ENCODE measurements at regions not wholly inside any gene's neighbourhood (a gene's known extent, or its start where the extent isn't known, plus 50 kb on each side); places are given as distances from the start of the nearest gene placed in this dataset.

DNA sequence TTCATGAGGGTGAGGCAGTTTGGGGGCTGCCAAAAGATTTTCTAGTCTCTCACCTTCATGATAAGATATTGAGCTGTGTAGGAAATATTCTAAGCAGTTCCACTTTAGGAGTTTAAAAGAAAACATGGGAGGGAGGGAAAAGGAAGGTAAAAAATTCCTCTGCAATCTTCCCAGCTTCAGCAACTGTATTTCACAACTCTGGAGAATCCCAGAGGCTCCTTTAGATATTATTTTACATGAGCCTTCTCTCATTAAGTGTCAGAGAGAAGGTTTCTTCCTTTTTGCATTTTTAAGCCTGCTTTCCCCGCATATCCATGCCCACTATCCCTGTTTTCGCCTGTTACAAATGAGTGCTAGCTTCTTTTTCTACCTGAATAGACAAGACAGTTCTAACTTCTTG is 289.4 kb downstream of the CHRM3 start:
- Histone ChIP-seq H3K9me3 (replicated peaks; ENCODE audit: control insufficient read depth, insufficient read depth, low read depth, low read length) (no peaks in the 10 kb centered on the region; the same call in 1 of the 2 replicates), H3K4me3 (no peak overlapping the region), H3K9ac (ENCODE audit: insufficient read depth in 1 of 2, low read depth in 2 of 2, low read length in 2 of 2) (no peak overlapping the region), H3K36me3 (ENCODE audit: control insufficient read depth, insufficient read depth, low read length) (no peaks in the 10 kb centered on the region), H3K4me2 (ENCODE audit: insufficient read depth, low read length) (no peak overlapping the region), H3K27me3 (ENCODE audit: control insufficient read depth in 2 of 2, insufficient read depth in 2 of 2, low read length in 2 of 2) (no peaks in the 10 kb centered on the region), H3K27ac (ENCODE audit: extremely low read depth, low read depth, low read length) (no peak overlapping the region), H3K9me1 (ENCODE audit: control insufficient read depth, insufficient read depth, low read length) (no peaks in the 10 kb centered on the region), H3K4me1 (replicated peaks in 1 of 2; ENCODE audit: control insufficient read depth in 2 of 2, insufficient read depth in 2 of 2, low read length in 2 of 2) (no peaks in the 10 kb centered on the region), H4K20me1 (replicated peaks; ENCODE audit: control insufficient read depth, insufficient read depth, low read length) (no peaks in the 10 kb centered on the region), H2AFZ (ENCODE audit: low read depth, low read length) (no peak overlapping the region), H3K79me2 (ENCODE audit: control insufficient read depth, insufficient read depth, low read length) (no peaks in the 10 kb centered on the region)
- intact Hi-C loops (cut with micrococcal nuclease) = no loop called here
- in situ Hi-C loops (cut with MboI) = no loop called here
- no peak for DNase-seq (ENCODE audit: extremely low read depth in 1 of 4, low spot score in 3 of 4)
- BruUV-seq (replicated peaks) = no TSS peak
- 3% methylated on average over 2 of the region's 2 CpGs for WGBS (ENCODE audit: insufficient coverage, low coverage, missing lambda C conversion rate)
- ChIA-PET CTCF (ENCODE audit: low intra/inter-chr PET ratio) (no interaction called here), POLR2A (no interaction called here)
- no peak for FAIRE-seq
- ATAC-seq = no peak
- no peak for TF ChIP-seq ZNF444 (CRISPR knock-in tag; IDR thresholded peaks at IDR 0.05)
- no peak for TF ChIP-seq E2F3 (CRISPR knock-in tag; IDR thresholded peaks at IDR 0.05)
- TF ChIP-seq ZNF445 (CRISPR knock-in tag; IDR thresholded peaks at IDR 0.05; ENCODE audit: low read depth) = no peak
- TF ChIP-seq TCF3 (CRISPR knock-in tag; IDR thresholded peaks at IDR 0.05) = no peak
- no peak for TF ChIP-seq ZNF175 (CRISPR knock-in tag; IDR thresholded peaks at IDR 0.05; ENCODE audit: low read depth)
- no peak for TF ChIP-seq HNRNPLL (IDR thresholded peaks at IDR 0.05; ENCODE audit: low read depth, low read length, poor library complexity, severe bottlenecking)
- no peak for TF ChIP-seq CBX8 (IDR thresholded peaks at IDR 0.05; ENCODE audit: borderline replicate concordance, extremely low read depth, low read depth, low read length, poor library complexity, severe bottlenecking)
- TF ChIP-seq LCOR (CRISPR knock-in tag; IDR thresholded peaks at IDR 0.05) = no peak
- TF ChIP-seq SMAD1 (IDR thresholded peaks at IDR 0.05; ENCODE audit: low read depth, low read length, partially characterized antibody) = no peak
- TF ChIP-seq RBBP5 (IDR thresholded peaks at IDR 0.05; ENCODE audit: borderline replicate concordance, insufficient read depth, low read length, poor library complexity, severe bottlenecking) = no peak
- TF ChIP-seq IRF9 (tag; IDR thresholded peaks at IDR 0.05) = no peak
- no peak for TF ChIP-seq POLR2A (conservative IDR thresholded peaks at IDR 0.05)
- TF ChIP-seq CLOCK (CRISPR knock-in tag; IDR thresholded peaks at IDR 0.05; ENCODE audit: borderline replicate concordance) = no peak
- no peak for TF ChIP-seq ZFP30 (CRISPR knock-in tag; IDR thresholded peaks at IDR 0.05; ENCODE audit: borderline replicate concordance)
- no peak for TF ChIP-seq KDM5B (IDR thresholded peaks at IDR 0.05; ENCODE audit: insufficient replicate concordance, low read depth, low read length)
- no peak for TF ChIP-seq ELF1 (tag; IDR thresholded peaks at IDR 0.05)
- TF ChIP-seq ZNF518B (CRISPR knock-in tag; IDR thresholded peaks at IDR 0.05) = no peak

All from K562 (cell line).